K562 (cell line): ENCODE measurements at regions not wholly inside any gene's neighbourhood (a gene's known extent, or its start where the extent isn't known, plus 50 kb on each side); places are given as distances from the start of the nearest gene placed in this dataset.

ENCODE experiments used
- ATAC-seq: fragments of 200-7000 bp; cut with Tn5 transposase; 3 replicates; pipeline ENCODE4 v1.9.1; 2020; ENCODE audit warnings: moderate library complexity
- BruUV-seq: library from RNA; stranded (reverse); fragments of 400-500 nt; replicated peaks from 2 replicates; lab custom pipeline; 2021; lab: Mats Ljungman, UMichigan
- CTCF ChIA-PET: fragments of 300-600 bp; formaldehyde crosslinking; extraction: SDS; loops from one replicate; lab custom pipeline; 2021; ENCODE audit warnings: low intra/inter-chr PET ratio; lab: Yijun Ruan, JAX
- POLR2A ChIA-PET: fragments of 300-600, 350-650 bp; sonication (Branson Sonifier 250); formaldehyde crosslinking; extraction: SDS; loops from one replicate; lab custom pipeline; 2021; ENCODE audit warnings: antibody characterized with exemption, inconsistent platforms; lab: Yijun Ruan, JAX
- DNase-seq, 4 experiments: peaks; one replicate each; pipeline versions ENCODE4 v3.0.0 to v3.0.0-alpha.2; 2011 to 2018; ENCODE audit warnings: low spot score in 3 of 4, mixed read lengths in 3 of 4; ENCODE audit errors: extremely low read depth in 1 of 4
- FAIRE-seq: peaks from 2 replicates; lab custom pipeline; 2011; peaks lifted over from hg19 to GRCh38; lab: Jason Lieb, UNC
- H2AFZ ChIP-seq: 2 replicates; pipeline ENCODE4 v1.6.0; 2011; ENCODE audit warnings: low read depth, low read length, control low read depth, inconsistent platforms
- H3K27ac ChIP-seq: fragments of 200-600 bp; 3 replicates; pipeline ENCODE4 v1.8.0; 2011; ENCODE audit warnings: low read depth, mild to moderate bottlenecking, control low read depth, inconsistent platforms, low read length, moderate library complexity, mixed read lengths; ENCODE audit errors: extremely low read depth
- H3K27me3 ChIP-seq, 2 experiments: fragments of 300-600 bp in 1 of 2; 2 replicates in 1 of 2; 3 replicates in 1 of 2; pipeline versions ENCODE4 v1.6.0 to v1.8.0; 2011; ENCODE audit warnings: inconsistent platforms in 2 of 2, low read length in 2 of 2, mild to moderate bottlenecking in 1 of 2, mixed read lengths in 1 of 2, moderate library complexity in 1 of 2; ENCODE audit not compliant: control insufficient read depth in 2 of 2, insufficient read depth in 2 of 2
- H3K36me3 ChIP-seq: fragments of 300-600 bp; 3 replicates; pipeline ENCODE4 v1.8.0; 2011; ENCODE audit warnings: mild to moderate bottlenecking, low read length, inconsistent platforms; ENCODE audit not compliant: control insufficient read depth, insufficient read depth
- H3K4me1 ChIP-seq, 2 experiments: fragments of 200-600 bp in 1 of 2; replicated peaks in 1 of 2; 2 replicates in 1 of 2; 3 replicates in 1 of 2; pipeline versions ENCODE4 v1.5.1 to v1.8.0; 2011; ENCODE audit warnings: inconsistent platforms in 2 of 2, low read length in 2 of 2, mild to moderate bottlenecking in 1 of 2, mixed read lengths in 1 of 2, moderate library complexity in 1 of 2; ENCODE audit not compliant: control insufficient read depth in 2 of 2, insufficient read depth in 2 of 2
- H3K4me2 ChIP-seq: 2 replicates; pipeline ENCODE4 v1.6.1; 2011; ENCODE audit warnings: low read length, control low read depth, inconsistent platforms, mixed read lengths; ENCODE audit not compliant: insufficient read depth
- H3K4me3 ChIP-seq: fragments of 200-600 bp; sonication (generic), shearing (Covaris generic); 2 replicates; pipeline ENCODE4 v1.5.1; 2016; ENCODE audit warnings: control low read depth, inconsistent platforms
- H3K79me2 ChIP-seq: fragments of 200-600 bp; 3 replicates; pipeline ENCODE4 v1.8.0; 2011; ENCODE audit warnings: low read length, inconsistent platforms; ENCODE audit not compliant: control insufficient read depth, insufficient read depth
- H3K9ac ChIP-seq, 2 experiments: 2 replicates each; pipeline versions ENCODE4 v1.6.0 to v1.6.1; 2011; ENCODE audit warnings: low read depth in 2 of 2, low read length in 2 of 2, control low read depth in 1 of 2, inconsistent platforms in 1 of 2, mild to moderate bottlenecking in 1 of 2, mixed read lengths in 1 of 2; ENCODE audit not compliant: insufficient read depth in 1 of 2
- H3K9me1 ChIP-seq: one replicate; pipeline ENCODE4 v1.6.0; 2011; ENCODE audit warnings: inconsistent platforms, mild to moderate bottlenecking, low read length, moderate library complexity; ENCODE audit not compliant: control insufficient read depth, insufficient read depth
- H3K9me3 ChIP-seq: replicated peaks from 2 replicates; pipeline ENCODE4 v1.5.1; 2011; ENCODE audit warnings: low read depth, low read length, inconsistent platforms; ENCODE audit not compliant: control insufficient read depth, insufficient read depth
- H4K20me1 ChIP-seq: replicated peaks from 2 replicates; pipeline ENCODE4 v1.6.1; 2011; ENCODE audit warnings: low read length, inconsistent platforms, mixed read lengths; ENCODE audit not compliant: control insufficient read depth, insufficient read depth
- FOXA3 ChIP-seq, 2 experiments: fragments of 450-650 bp in 1 of 2; sonication (generic) in 1 of 2; formaldehyde crosslinking; IDR thresholded peaks in 1 of 2; conservative IDR thresholded peaks in 1 of 2; 2 replicates each; pipeline versions ENCODE4 v1.4.0 to v1.8.0; 2020 to 2022; ENCODE audit warnings: mild to moderate bottlenecking in 2 of 2, missing genetic modification reagents in 1 of 2
- JUND ChIP-seq, 2 experiments: IDR thresholded peaks; 2 replicates in 1 of 2; 3 replicates in 1 of 2; pipeline ENCODE4 v1.6.1; 2011; ENCODE audit warnings: borderline replicate concordance in 2 of 2, low read depth in 2 of 2, low read length in 2 of 2, improper control_type of control experiment in 1 of 2, missing biosample characterization in 1 of 2, missing genetic modification characterization in 1 of 2, missing genetic modification reagents in 1 of 2
- TEAD4 ChIP-seq, 2 experiments: sonication (generic) in 1 of 2; formaldehyde crosslinking in 1 of 2; IDR thresholded peaks; 2 replicates each; pipeline versions ENCODE4 v1.6.1 to v1.8.0; 2012 to 2022; ENCODE audit warnings: borderline replicate concordance in 1 of 2, inconsistent platforms in 1 of 2, low read length in 1 of 2, mild to moderate bottlenecking in 1 of 2, missing genetic modification reagents in 1 of 2
- WGBS: fragments of 100-300 bp; shearing (Covaris generic); methylation state at CpG from one replicate; pipeline ENCODE4 v1.1.6; 2016; ENCODE audit warnings: low coverage, mixed read lengths; ENCODE audit not compliant: insufficient coverage; ENCODE audit errors: missing lambda C conversion rate; 5-methylcytosine and 5-hydroxymethylcytosine counted together
- in situ Hi-C: fragments of 300-500 bp; cut with MboI; formaldehyde crosslinking; loops from 4 replicates; pipeline ENCODE4 v1.15.0; 2018; ENCODE audit warnings: inconsistent platforms, mixed read lengths
- intact Hi-C: fragments of 100-400 bp; cut with micrococcal nuclease; formaldehyde crosslinking; loops from 2 replicates; pipeline ENCODE4 v1.14.2; 2022
- TF ChIP-seq, protein P1 (sequence below): fragments of 250-450 bp; sonication (Bioruptor Pico); IDR thresholded peaks from 2 replicates; pipeline ENCODE4 v1.5.0; 2021; ENCODE audit warnings: mild to moderate bottlenecking, moderate library complexity
- TF ChIP-seq, protein P2 (sequence below): fragments of 250-450 bp; sonication (Bioruptor Pico); IDR thresholded peaks from 2 replicates; pipeline ENCODE4 v1.5.0; 2021
- TF ChIP-seq, protein P3 (sequence below): sonication (generic); formaldehyde crosslinking; IDR thresholded peaks from 2 replicates; pipeline ENCODE4 v1.8.0; 2023; ENCODE audit warnings: mild to moderate bottlenecking, missing genetic modification reagents

DNA sequence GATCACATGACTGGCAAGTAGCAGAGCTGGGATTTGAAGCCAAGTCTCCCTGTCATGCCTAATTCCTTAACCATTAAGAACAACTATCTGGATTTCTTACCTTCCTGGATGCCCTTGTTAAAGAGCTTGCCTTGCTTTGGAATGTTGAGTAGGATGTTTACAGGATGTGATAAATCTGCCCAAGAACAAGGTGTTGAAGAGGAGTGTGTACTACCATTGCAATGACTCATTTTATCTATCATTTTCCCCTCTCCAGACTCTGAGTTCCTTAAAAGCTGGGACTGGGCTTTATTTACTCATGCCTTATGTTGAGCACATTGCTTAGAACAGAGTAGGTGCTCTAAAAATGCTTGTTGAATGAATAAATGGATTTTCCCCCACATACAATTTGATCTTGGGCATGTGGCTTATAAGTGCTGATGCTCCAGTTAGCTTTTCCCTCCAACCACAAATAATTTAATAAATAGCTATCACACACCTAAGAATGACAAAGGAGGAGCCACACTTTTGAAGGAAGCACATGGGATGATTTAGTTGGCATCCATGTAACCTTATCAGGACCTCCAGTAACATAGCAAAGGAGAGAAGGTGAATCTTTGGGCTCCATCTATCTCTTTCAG, 268.6 kb upstream of the SESN3 start (continued):
- TF ChIP-seq FOXA3 (CRISPR knock-in tag; conservative IDR thresholded peaks at IDR 0.05 in 1 of 2, IDR thresholded peaks at IDR 0.05 in 1 of 2) (peak in 1 of 2 experiments; percentile 91; a peak in 2 of 4 replicates), TEAD4 (IDR thresholded peaks at IDR 0.05; ENCODE audit: low read length) (no peak), TEAD4 (CRISPR knock-in tag; IDR thresholded peaks at IDR 0.05; ENCODE audit: borderline replicate concordance) (no peak), JUND (IDR thresholded peaks at IDR 0.05; ENCODE audit: borderline replicate concordance, low read depth, low read length) (peak; percentile 72; the same call in 1 of the 2 replicates), JUND (tag; IDR thresholded peaks at IDR 0.05; ENCODE audit: borderline replicate concordance, low read depth, low read length) (peak; percentile 43; the same call in 1 of the 3 replicates)

DNA sequence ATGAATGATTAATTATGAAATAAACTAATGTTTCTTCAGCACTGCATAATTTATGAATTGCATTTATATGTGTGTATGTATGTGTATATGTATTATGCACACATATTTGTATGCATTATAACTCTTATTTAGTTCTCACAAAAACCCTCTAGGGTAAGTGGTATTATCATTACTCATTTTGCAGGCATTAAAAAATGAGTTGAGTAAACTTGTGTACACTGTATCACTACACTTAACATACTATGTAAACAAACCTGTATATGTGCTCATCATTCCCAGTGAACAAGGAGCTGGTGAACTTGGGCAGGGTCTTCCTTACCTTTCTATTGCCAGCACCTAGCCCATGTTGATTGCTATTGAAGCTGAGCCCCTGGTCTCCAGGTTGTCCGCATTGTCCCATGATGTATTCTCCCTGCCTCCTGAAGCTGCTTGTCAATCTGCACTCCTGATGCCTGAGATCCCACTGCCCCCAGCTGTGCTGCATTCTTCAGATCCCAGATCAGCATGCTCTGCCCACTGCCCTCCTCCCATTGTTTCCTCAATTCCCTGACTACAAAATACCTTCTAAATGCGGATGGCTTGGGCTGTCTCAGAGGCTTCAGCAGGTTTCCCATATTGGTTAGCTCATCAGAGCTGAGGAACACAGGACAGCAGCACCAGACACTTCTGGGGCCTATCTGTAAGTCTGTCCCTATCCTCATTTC, 267.9 kb upstream of the SESN3 start:
- H3K9me3 ChIP-seq, result no peaks in the 10 kb centered on the region
- H3K36me3 ChIP-seq, result no peaks in the 10 kb centered on the region
- ChIA-PET CTCF (no interaction called here), POLR2A (interaction anchor here (1.5 kb wide), 1 partner anchor 10 kb away, joined by 5 read pairs; no protein-coding TSS in a partner anchor)
- 8% methylated on average over 2 of the region's 2 CpGs for WGBS
- no peak overlapping the region for H2AFZ ChIP-seq
- DNase-seq (no peak), ATAC-seq (no peak), FAIRE-seq (no peak)
- intact Hi-C loops, result no loop called here
- no peak overlapping the region for H3K27ac ChIP-seq
- H3K4me3 ChIP-seq, result no peak overlapping the region
- no peak overlapping the region for H3K9ac ChIP-seq
- H3K4me1 ChIP-seq, result no peaks in the 10 kb centered on the region
- no peak overlapping the region for H3K4me2 ChIP-seq
- in situ Hi-C loops, result no loop called here
- BruUV-seq, result no TSS peak
- no peaks in the 10 kb centered on the region; a peak in 2 of 5 replicates for H3K27me3 ChIP-seq
- no peaks in the 10 kb centered on the region for H4K20me1 ChIP-seq
- no peaks in the 10 kb centered on the region for H3K79me2 ChIP-seq
- TF ChIP-seq, protein P1, sequence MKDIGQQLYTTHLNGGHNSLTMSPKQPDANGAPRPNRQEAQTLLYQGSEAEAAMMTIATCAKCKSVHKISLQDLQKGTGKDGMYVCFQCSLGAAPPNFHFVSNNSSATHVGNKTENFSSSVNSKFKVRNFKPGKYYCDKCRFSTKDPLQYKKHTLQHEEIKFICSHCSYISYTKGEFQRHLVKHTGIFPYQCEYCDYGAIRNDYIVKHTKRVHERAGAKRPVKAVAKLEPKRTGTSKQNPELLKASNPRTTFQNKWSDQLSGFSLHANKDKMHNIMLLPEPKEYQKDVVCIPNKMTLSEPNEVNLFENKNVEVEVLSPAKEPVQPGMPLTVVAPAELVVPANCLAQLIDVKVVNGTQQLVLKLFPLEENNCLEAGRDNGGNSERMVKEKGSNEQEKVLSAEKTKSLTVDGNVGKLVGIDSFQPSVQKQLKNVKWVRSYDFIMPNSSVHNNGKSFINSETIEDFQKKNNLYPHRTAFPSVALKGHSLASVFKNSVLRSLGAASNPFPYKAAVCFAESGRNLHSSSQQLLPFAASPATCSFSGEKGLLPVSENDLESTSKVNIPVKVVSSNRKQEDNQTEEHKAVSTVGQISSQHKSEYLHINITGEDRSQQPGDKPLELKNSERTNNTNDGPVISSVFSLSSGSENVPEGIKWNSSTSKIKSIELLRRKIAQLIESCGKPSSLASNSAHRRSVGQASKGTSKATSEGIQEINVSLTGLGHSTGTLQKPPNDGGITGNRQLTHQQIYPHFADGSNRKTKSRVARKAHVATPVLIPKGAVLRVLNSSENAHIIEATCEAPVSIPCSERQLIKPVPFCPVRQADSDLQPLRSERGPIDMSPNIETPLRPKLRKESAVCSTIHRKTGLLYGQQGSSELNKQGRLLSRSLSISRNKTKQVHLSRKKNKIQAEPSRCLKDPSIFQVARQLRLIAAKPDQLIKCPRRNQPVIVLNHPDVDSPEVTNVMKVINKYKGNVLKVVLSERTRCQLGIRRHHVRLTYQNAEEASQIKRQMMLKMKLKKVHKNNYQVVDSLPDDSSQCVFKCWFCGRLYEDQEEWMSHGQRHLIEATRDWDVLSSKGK (CRISPR knock-in tag), result no peak
- TF ChIP-seq, protein P2, sequence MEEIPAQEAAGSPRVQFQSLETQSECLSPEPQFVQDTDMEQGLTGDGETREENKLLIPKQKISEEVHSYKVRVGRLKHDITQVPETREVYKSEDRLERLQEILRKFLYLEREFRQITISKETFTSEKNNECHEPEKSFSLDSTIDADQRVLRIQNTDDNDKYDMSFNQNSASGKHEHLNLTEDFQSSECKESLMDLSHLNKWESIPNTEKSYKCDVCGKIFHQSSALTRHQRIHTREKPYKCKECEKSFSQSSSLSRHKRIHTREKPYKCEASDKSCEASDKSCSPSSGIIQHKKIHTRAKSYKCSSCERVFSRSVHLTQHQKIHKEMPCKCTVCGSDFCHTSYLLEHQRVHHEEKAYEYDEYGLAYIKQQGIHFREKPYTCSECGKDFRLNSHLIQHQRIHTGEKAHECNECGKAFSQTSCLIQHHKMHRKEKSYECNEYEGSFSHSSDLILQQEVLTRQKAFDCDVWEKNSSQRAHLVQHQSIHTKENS, result no peak
- TF ChIP-seq, protein P3, sequence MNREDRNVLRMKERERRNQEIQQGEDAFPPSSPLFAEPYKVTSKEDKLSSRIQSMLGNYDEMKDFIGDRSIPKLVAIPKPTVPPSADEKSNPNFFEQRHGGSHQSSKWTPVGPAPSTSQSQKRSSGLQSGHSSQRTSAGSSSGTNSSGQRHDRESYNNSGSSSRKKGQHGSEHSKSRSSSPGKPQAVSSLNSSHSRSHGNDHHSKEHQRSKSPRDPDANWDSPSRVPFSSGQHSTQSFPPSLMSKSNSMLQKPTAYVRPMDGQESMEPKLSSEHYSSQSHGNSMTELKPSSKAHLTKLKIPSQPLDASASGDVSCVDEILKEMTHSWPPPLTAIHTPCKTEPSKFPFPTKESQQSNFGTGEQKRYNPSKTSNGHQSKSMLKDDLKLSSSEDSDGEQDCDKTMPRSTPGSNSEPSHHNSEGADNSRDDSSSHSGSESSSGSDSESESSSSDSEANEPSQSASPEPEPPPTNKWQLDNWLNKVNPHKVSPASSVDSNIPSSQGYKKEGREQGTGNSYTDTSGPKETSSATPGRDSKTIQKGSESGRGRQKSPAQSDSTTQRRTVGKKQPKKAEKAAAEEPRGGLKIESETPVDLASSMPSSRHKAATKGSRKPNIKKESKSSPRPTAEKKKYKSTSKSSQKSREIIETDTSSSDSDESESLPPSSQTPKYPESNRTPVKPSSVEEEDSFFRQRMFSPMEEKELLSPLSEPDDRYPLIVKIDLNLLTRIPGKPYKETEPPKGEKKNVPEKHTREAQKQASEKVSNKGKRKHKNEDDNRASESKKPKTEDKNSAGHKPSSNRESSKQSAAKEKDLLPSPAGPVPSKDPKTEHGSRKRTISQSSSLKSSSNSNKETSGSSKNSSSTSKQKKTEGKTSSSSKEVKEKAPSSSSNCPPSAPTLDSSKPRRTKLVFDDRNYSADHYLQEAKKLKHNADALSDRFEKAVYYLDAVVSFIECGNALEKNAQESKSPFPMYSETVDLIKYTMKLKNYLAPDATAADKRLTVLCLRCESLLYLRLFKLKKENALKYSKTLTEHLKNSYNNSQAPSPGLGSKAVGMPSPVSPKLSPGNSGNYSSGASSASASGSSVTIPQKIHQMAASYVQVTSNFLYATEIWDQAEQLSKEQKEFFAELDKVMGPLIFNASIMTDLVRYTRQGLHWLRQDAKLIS (CRISPR knock-in tag), result no peak
- no peaks in the 10 kb centered on the region for H3K9me1 ChIP-seq
